CD4-positive, alpha-beta T cell (primary cell): ENCODE measurements at regions not wholly inside any gene's neighbourhood (a gene's known extent, or its start where the extent isn't known, plus 50 kb on each side); places are given as distances from the start of the nearest gene placed in this dataset.

Source experiments
- ATAC-seq: fragments of 200-7000 bp; cut with Tn5 transposase; one replicate; pipeline ENCODE4 v1.10.0; 2022; ENCODE audit warnings: mild to moderate bottlenecking; ENCODE audit not compliant: poor library complexity
- CTCF ChIA-PET: fragments of 350-600 bp; sonication (Branson Sonifier 250); formaldehyde crosslinking; loops from one replicate; lab custom pipeline; 2021; ENCODE audit warnings: antibody characterized with exemption, inconsistent platforms; lab: Charles Lee
- POLR2A ChIA-PET: fragments of 350-600 bp; sonication (Branson Sonifier 250); formaldehyde crosslinking; loops from one replicate; lab custom pipeline; 2021; ENCODE audit warnings: antibody characterized with exemption, inconsistent platforms; lab: Charles Lee
- DNase-seq, 14 experiments: peaks; one replicate each; pipeline ENCODE4 v3.0.0-alpha.2; 2013 to 2020; ENCODE audit warnings: mixed read lengths in 2 of 14
- H3K27ac ChIP-seq, 2 donors: one replicate each; pipeline versions ENCODE4 v1.5.1 to v1.7.0; 2013; ENCODE audit warnings: low read length in 2 of 2, low read depth in 1 of 2, mild to moderate bottlenecking in 1 of 2
- H3K27me3 ChIP-seq, 2 experiments: 1 replicate in 1 of 2; 2 replicates in 1 of 2; pipeline versions ENCODE4 v1.6.1 to v1.7.0; 2013; ENCODE audit warnings: low read length in 2 of 2, control low read depth in 1 of 2, mild to moderate bottlenecking in 1 of 2, moderate library complexity in 1 of 2; ENCODE audit not compliant: insufficient read depth in 2 of 2, control insufficient read depth in 1 of 2
- H3K36me3 ChIP-seq: one replicate; pipeline ENCODE4 v1.6.1; 2013; ENCODE audit warnings: low read length, control low read depth; ENCODE audit not compliant: insufficient read depth
- H3K4me1 ChIP-seq: one replicate; pipeline ENCODE4 v1.6.1; 2013; ENCODE audit warnings: low read length, control low read depth; ENCODE audit not compliant: insufficient read depth
- H3K4me3 ChIP-seq: one replicate; pipeline ENCODE4 v1.5.1; 2013; ENCODE audit warnings: mild to moderate bottlenecking, low read length, moderate library complexity
- H3K9me3 ChIP-seq, 2 experiments: 1 replicate in 1 of 2; 2 replicates in 1 of 2; pipeline versions ENCODE4 v1.6.1 to v1.7.0; 2013; ENCODE audit warnings: low read length in 2 of 2, mild to moderate bottlenecking in 2 of 2, control low read depth in 1 of 2, moderate library complexity in 1 of 2; ENCODE audit not compliant: control insufficient read depth in 1 of 2, insufficient read depth in 1 of 2
- H3K27ac Mint-ChIP-seq: one replicate; pipeline ENCODE4 v1.8.0; 2020; ENCODE audit warnings: mixed read lengths
- H3K27me3 Mint-ChIP-seq: one replicate; pipeline ENCODE4 v1.8.0; 2021; ENCODE audit warnings: mixed read lengths
- H3K36me3 Mint-ChIP-seq: one replicate; pipeline ENCODE4 v1.8.0; 2021; ENCODE audit warnings: low read depth, mixed read lengths
- H3K4me1 Mint-ChIP-seq: one replicate; pipeline ENCODE4 v1.8.0; 2021; ENCODE audit warnings: low read depth, mixed read lengths
- H3K4me3 Mint-ChIP-seq: one replicate; pipeline ENCODE4 v1.8.0; 2020; ENCODE audit warnings: mild to moderate bottlenecking, mixed read lengths
- H3K9me3 Mint-ChIP-seq: one replicate; pipeline ENCODE4 v1.8.0; 2020; ENCODE audit warnings: mixed read lengths
- intact Hi-C, 2 experiments: fragments of 100-400 bp; cut with DNase I in 1 of 2; cut with micrococcal nuclease in 1 of 2; formaldehyde crosslinking; loops; one replicate each; pipeline versions ENCODE4 v1.15.1 to v1.9.0; 2023 to 2025; cut with DNase I, micrococcal nuclease
- TF ChIP-seq, protein P1 (sequence below): fragments of 200-600 bp; IDR thresholded peaks from one replicate; pipeline ENCODE4 v1.8.0; 2022; ENCODE audit warnings: antibody characterized with exemption, mild to moderate bottlenecking

DNA sequence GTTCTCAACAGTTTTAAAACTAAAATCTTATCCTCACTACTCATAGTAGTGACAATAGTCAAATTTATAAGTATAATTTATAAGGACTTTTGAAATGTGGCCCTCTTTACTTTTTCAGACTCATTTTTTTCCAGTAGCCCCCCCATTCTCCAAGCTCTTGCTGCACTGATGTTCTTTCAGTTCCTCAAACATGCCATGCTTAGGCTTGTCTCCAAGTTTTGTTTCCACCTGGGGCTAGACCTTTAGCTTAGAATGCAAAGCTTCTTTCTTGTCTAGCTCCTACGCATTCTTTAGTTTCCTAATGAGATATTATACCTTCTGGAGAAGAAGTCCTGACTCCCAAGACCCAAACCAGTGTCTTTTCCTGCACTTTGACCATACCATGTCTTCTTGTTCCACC lies 222.6 kb downstream of the NOL4 start:
- Mint-ChIP-seq H3K4me1 (no peaks in the 10 kb centered on the region), H3K27me3 (no peaks in the 10 kb centered on the region)

DNA sequence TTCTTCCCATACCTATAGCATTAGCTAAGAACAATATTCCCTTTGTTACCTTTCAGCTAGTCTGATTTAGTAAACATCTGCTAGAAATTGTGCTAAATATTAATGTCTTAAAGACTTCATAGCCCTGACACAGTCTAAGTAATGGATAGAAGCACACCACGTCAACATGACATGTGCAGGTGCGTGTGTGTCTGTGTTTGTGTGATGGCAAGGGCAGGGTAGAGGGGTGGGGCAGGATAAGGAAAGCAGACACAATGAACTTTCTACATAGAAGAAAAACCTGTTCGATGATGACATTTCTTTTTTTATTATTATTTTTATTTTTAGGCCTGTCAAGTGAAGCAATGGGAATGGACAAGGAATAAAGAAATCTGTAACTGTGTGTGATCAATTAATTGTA lies 223.3 kb downstream of the NOL4 start:
- H3K27me3 Mint-ChIP-seq: no peaks in the 10 kb centered on the region
- ATAC-seq: no peak
- H3K27me3 ChIP-seq: no peaks in the 10 kb centered on the region
- TF ChIP-seq, protein P1, sequence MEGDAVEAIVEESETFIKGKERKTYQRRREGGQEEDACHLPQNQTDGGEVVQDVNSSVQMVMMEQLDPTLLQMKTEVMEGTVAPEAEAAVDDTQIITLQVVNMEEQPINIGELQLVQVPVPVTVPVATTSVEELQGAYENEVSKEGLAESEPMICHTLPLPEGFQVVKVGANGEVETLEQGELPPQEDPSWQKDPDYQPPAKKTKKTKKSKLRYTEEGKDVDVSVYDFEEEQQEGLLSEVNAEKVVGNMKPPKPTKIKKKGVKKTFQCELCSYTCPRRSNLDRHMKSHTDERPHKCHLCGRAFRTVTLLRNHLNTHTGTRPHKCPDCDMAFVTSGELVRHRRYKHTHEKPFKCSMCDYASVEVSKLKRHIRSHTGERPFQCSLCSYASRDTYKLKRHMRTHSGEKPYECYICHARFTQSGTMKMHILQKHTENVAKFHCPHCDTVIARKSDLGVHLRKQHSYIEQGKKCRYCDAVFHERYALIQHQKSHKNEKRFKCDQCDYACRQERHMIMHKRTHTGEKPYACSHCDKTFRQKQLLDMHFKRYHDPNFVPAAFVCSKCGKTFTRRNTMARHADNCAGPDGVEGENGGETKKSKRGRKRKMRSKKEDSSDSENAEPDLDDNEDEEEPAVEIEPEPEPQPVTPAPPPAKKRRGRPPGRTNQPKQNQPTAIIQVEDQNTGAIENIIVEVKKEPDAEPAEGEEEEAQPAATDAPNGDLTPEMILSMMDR: no peak
- no peaks in the 10 kb centered on the region for H3K4me1 Mint-ChIP-seq
- H3K36me3 ChIP-seq: no peaks in the 10 kb centered on the region
- no peak overlapping the region for H3K27ac Mint-ChIP-seq
- ChIA-PET POLR2A (no interaction called here), CTCF (no interaction called here)
- no peaks in the 10 kb centered on the region for H3K36me3 Mint-ChIP-seq
- H3K27ac ChIP-seq: no peak overlapping the region
- H3K4me3 Mint-ChIP-seq: no peak overlapping the region
- peaks cover 0 to 6% of the 10 kb centered on the region in 2 experiments for H3K9me3 ChIP-seq
- intact Hi-C loops: no loop called here
- no peak overlapping the region for H3K4me3 ChIP-seq
- no peak for DNase-seq
- H3K9me3 Mint-ChIP-seq: peaks cover 6% of the 10 kb centered on the region
- no peaks in the 10 kb centered on the region for H3K4me1 ChIP-seq

More for the DNA sequence above, 222.6 kb downstream of the NOL4 start:
- Mint-ChIP-seq H3K27ac (no peak overlapping the region), H3K36me3 (no peaks in the 10 kb centered on the region), H3K9me3 (peaks cover 6% of the 10 kb centered on the region), H3K4me3 (no peak overlapping the region)
- ChIA-PET POLR2A (no interaction called here), CTCF (no interaction called here)
- H3K27ac ChIP-seq: no peak overlapping the region
- no peaks in the 10 kb centered on the region for H3K36me3 ChIP-seq
- H3K4me1 ChIP-seq: no peaks in the 10 kb centered on the region
- no peaks in the 10 kb centered on the region for H3K27me3 ChIP-seq
- intact Hi-C loops: no loop called here
- peaks cover 0 to 6% of the 10 kb centered on the region in 2 experiments for H3K9me3 ChIP-seq
- no peak overlapping the region for H3K4me3 ChIP-seq
- TF ChIP-seq, protein P1: no peak
- ATAC-seq (no peak), DNase-seq (no peak)

GRCh38 chr18:33987206-33987605 lies 237.5 kb downstream of the NOL4 start:
- Mint-ChIP-seq H3K27me3 (no peaks in the 10 kb centered on the region), H3K4me3 (no peak overlapping the region), H3K9me3 (peaks cover 7% of the 10 kb centered on the region), H3K27ac (no peak overlapping the region), H3K36me3 (no peaks in the 10 kb centered on the region), H3K4me1 (no peaks in the 10 kb centered on the region)
- ATAC-seq (no peak), DNase-seq (no peak)
- no peaks in the 10 kb centered on the region for H3K27me3 ChIP-seq
- H3K27ac ChIP-seq: no peak overlapping the region
- CTCF ChIA-PET: no interaction called here
- POLR2A ChIA-PET: no interaction called here
- H3K9me3 ChIP-seq: no peaks in the 10 kb centered on the region
- TF ChIP-seq, protein P1: no peak
- H3K4me3 ChIP-seq: no peak overlapping the region
- H3K36me3 ChIP-seq: no peaks in the 10 kb centered on the region
- intact Hi-C loops: no loop called here
- no peaks in the 10 kb centered on the region for H3K4me1 ChIP-seq
